Liver (tissue), 8 donors: ENCODE measurements at regions not wholly inside any gene's neighbourhood (a gene's known extent, or its start where the extent isn't known, plus 50 kb on each side); places are given as distances from the start of the nearest gene placed in this dataset.

Experiments
- DNase-seq: peaks from one replicate; pipeline ENCODE4 v3.0.0-alpha.2; 2017; ENCODE audit warnings: low spot score
- H3K27ac ChIP-seq, 2 donors: one replicate each; pipeline ENCODE4 v1.7.0; 2013; ENCODE audit warnings: inconsistent platforms in 2 of 2, low read length in 2 of 2, control low read depth in 1 of 2, low read depth in 1 of 2, mild to moderate bottlenecking in 1 of 2
- H3K27me3 ChIP-seq, 4 donors: one replicate each; pipeline versions ENCODE4 v1.6.1 to v1.7.0; 2013; ENCODE audit warnings: low read length in 3 of 4, inconsistent platforms in 1 of 4, mild to moderate bottlenecking in 1 of 4, moderate library complexity in 1 of 4; ENCODE audit not compliant: control insufficient read depth in 4 of 4, insufficient read depth in 4 of 4
- H3K36me3 ChIP-seq, 4 donors: one replicate each; pipeline versions ENCODE4 v1.6.1 to v1.7.0; 2013; ENCODE audit warnings: low read length in 3 of 4, mild to moderate bottlenecking in 3 of 4, low read depth in 1 of 4, moderate library complexity in 1 of 4; ENCODE audit not compliant: control insufficient read depth in 4 of 4, insufficient read depth in 3 of 4
- H3K4me1 ChIP-seq, 4 donors: one replicate each; pipeline versions ENCODE4 v1.6.1 to v1.7.0; 2013; ENCODE audit warnings: low read length in 3 of 4, mild to moderate bottlenecking in 3 of 4, moderate library complexity in 1 of 4; ENCODE audit not compliant: control insufficient read depth in 4 of 4, insufficient read depth in 4 of 4
- H3K4me3 ChIP-seq, 3 donors: one replicate each; pipeline versions ENCODE4 v1.6.1 to v1.7.0; 2013; ENCODE audit warnings: low read length in 3 of 3, control low read depth in 1 of 3, low read depth in 1 of 3, mild to moderate bottlenecking in 1 of 3
- H3K9ac ChIP-seq, 2 donors: one replicate each; pipeline ENCODE4 v1.7.0; 2013; ENCODE audit warnings: low read length in 2 of 2, mild to moderate bottlenecking in 2 of 2, moderate library complexity in 2 of 2, control low read depth in 1 of 2, low read depth in 1 of 2
- H3K9me3 ChIP-seq, 4 donors: one replicate each; pipeline versions ENCODE4 v1.6.1 to v1.7.0; 2013; ENCODE audit warnings: low read length in 3 of 4; ENCODE audit not compliant: control insufficient read depth in 4 of 4
- FOXA2 ChIP-seq: IDR thresholded peaks from 2 replicates; pipeline ENCODE4 v1.6.1; 2016; ENCODE audit warnings: antibody characterized with exemption
- GABPA ChIP-seq, 2 donors: IDR thresholded peaks in 1 of 2; conservative IDR thresholded peaks in 1 of 2; 2 replicates each; pipeline ENCODE4 v1.6.1; 2016; ENCODE audit warnings: antibody characterized with exemption in 2 of 2, mild to moderate bottlenecking in 1 of 2, moderate library complexity in 1 of 2
- HNF4A ChIP-seq, 2 donors: conservative IDR thresholded peaks; 2 replicates each; pipeline ENCODE4 v1.6.1; 2016; ENCODE audit warnings: antibody characterized with exemption in 2 of 2, mild to moderate bottlenecking in 2 of 2
- HNF4G ChIP-seq: IDR thresholded peaks from 2 replicates; pipeline ENCODE4 v1.6.1; 2016; ENCODE audit warnings: antibody characterized with exemption
- NR2F2 ChIP-seq: IDR thresholded peaks from 2 replicates; pipeline ENCODE4 v1.6.1; 2016; ENCODE audit warnings: antibody characterized with exemption
- RAD21 ChIP-seq, 2 donors: IDR thresholded peaks; 2 replicates each; pipeline ENCODE4 v1.6.1; 2016; ENCODE audit warnings: antibody characterized with exemption in 2 of 2, mild to moderate bottlenecking in 2 of 2
- SP1 ChIP-seq: IDR thresholded peaks from 2 replicates; pipeline ENCODE4 v1.6.1; 2018; ENCODE audit warnings: antibody characterized with exemption, mild to moderate bottlenecking
- TAF1 ChIP-seq: conservative IDR thresholded peaks from 2 replicates; pipeline ENCODE4 v1.6.1; 2016; ENCODE audit warnings: antibody characterized with exemption, mild to moderate bottlenecking
- WGBS: extraction: QIAGEN DNeasy Blood & Tissue Kit; methylation state at CpG from one replicate; pipeline ENCODE4 v1.1.7; 2013; 5-methylcytosine and 5-hydroxymethylcytosine counted together
- TF ChIP-seq, protein P1 (sequence below): fragments of 150-350 bp; IDR thresholded peaks from 2 replicates; pipeline ENCODE4 v1.5.1; 2017; ENCODE audit warnings: improper control_type of control experiment, low read depth, low read length; ENCODE audit not compliant: missing input control
- TF ChIP-seq, protein P2 (sequence below): IDR thresholded peaks from 2 replicates; pipeline ENCODE4 v1.6.1; 2016; ENCODE audit warnings: antibody characterized with exemption, mild to moderate bottlenecking
- TF ChIP-seq, protein P3 (sequence below): IDR thresholded peaks from 2 replicates; pipeline ENCODE4 v1.6.1; 2016; ENCODE audit warnings: antibody characterized with exemption
- donor health status: healthy.
- donor health status: healthy.
- donor health status: healthy.
- donor health status: healthy.
- donor health status: healthy.

DNA sequence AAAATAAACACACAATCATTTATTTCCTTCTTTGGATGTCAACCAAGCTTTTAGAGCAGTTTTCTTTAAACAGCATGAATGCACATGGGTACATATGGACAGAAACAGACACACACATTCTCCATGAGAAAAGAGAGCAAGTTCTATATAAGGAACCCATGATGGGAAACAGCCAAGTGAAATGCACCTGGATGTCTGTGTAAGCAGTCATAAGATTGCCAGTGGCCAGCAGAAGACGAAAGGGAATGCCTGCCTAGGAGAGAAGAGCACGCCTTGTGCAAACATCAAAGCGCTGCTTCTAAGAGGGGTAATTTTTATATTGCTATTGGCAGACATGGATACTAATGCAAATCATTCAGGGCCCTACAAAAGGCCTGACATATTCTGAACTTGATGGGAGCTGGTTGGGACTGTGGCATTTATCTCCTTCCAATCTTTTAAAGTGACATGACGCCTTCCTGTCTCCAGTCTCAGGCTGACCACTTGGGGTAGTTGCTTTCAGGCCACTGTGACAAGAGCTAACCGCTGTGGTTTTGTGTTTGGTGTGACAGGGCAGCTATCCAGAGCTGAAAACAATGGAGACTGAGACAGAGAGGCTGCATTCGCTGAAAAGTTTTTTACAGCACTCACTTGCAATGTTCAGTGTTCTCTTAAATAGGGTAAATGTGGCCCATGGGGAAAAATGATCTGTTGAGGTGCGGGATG, 75.0 kb upstream of the DPT start:
- no peak overlapping the region for H3K4me3 ChIP-seq
- no peak for DNase-seq
- H3K36me3 ChIP-seq, result no peaks in the 10 kb centered on the region
- H3K9me3 ChIP-seq, result no peaks in the 10 kb centered on the region
- H3K27ac ChIP-seq, result no peak overlapping the region
- TF ChIP-seq SP1 (no peak), HNF4A (conservative IDR thresholded peaks at IDR 0.05) (no peak), GABPA (IDR thresholded peaks at IDR 0.05 in 1 of 2, conservative IDR thresholded peaks at IDR 0.05 in 1 of 2) (no peak), HNF4G (no peak)
- no peaks in the 10 kb centered on the region for H3K27me3 ChIP-seq
- 86% methylated on average over 7 of the region's 7 CpGs for WGBS
- H3K4me1 ChIP-seq, result peaks cover 3 to 32% (median 26%) of the 10 kb centered on the region in 4 donors
- H3K9ac ChIP-seq, result no peak overlapping the region

DNA sequence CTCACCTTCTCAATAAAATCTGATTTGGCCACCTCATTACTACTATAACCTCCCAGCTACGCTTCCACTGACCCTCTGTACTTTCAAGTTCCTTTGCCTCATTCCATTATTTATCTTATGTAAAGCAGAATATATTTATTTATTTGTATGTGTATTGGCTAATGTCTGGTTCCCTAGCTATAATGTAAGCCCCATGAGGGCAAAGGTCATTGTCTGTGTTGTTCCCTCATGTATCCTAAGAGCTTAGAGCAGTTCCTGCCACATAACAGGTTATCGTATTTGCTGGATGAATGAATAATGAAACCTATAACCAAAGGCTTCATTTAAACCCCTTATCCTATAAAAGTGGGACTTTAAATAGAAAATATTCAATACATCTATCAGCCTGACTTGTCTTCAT, 77.9 kb upstream of the DPT start:
- Histone ChIP-seq H3K9ac (no peak overlapping the region), H3K27ac (no peak overlapping the region), H3K36me3 (no peaks in the 10 kb centered on the region), H3K4me1 (peaks cover 0 to 4% (median 3%) of the 10 kb centered on the region in 4 donors), H3K9me3 (no peaks in the 10 kb centered on the region), H3K4me3 (no peak overlapping the region), H3K27me3 (no peaks in the 10 kb centered on the region)
- no peak for DNase-seq
- TF ChIP-seq HNF4A (conservative IDR thresholded peaks at IDR 0.05) (peak in 1 of 2 donors; percentile 47), RAD21 (IDR thresholded peaks at IDR 0.05) (peak in 1 of 2 donors; percentile 10), FOXA2 (no peak), NR2F2 (no peak)
- TF ChIP-seq, protein P1, sequence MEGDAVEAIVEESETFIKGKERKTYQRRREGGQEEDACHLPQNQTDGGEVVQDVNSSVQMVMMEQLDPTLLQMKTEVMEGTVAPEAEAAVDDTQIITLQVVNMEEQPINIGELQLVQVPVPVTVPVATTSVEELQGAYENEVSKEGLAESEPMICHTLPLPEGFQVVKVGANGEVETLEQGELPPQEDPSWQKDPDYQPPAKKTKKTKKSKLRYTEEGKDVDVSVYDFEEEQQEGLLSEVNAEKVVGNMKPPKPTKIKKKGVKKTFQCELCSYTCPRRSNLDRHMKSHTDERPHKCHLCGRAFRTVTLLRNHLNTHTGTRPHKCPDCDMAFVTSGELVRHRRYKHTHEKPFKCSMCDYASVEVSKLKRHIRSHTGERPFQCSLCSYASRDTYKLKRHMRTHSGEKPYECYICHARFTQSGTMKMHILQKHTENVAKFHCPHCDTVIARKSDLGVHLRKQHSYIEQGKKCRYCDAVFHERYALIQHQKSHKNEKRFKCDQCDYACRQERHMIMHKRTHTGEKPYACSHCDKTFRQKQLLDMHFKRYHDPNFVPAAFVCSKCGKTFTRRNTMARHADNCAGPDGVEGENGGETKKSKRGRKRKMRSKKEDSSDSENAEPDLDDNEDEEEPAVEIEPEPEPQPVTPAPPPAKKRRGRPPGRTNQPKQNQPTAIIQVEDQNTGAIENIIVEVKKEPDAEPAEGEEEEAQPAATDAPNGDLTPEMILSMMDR, result no peak
- WGBS, result 90% methylated on average over 2 of the region's 2 CpGs

DNA sequence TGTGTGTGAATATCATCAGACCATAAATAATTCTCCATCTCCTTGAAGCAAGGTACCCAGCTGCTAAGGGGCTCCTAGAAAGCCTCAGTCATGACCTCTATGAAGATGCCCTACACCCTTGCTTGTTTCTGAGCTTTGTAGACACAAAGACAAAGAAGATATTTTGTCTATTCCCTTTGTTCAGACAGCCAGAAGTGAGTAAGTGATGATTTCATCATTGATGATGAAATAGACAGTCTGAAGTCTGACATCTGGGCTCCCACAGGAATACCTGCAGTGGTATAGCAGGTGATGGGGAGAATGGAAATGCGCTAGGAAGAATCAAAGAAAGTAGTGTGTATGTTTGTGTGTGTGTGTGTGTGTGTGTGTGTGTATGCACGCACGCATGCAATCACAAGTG, 82.2 kb upstream of the DPT start:
- Histone ChIP-seq H3K27ac (no peak overlapping the region), H3K4me1 (no peaks in the 10 kb centered on the region), H3K36me3 (no peaks in the 10 kb centered on the region), H3K4me3 (no peak overlapping the region), H3K9me3 (no peaks in the 10 kb centered on the region), H3K27me3 (no peaks in the 10 kb centered on the region), H3K9ac (no peak overlapping the region)
- WGBS, result 94% methylated on average over 3 of the region's 3 CpGs
- DNase-seq, result no peak
- TF ChIP-seq TAF1 (no peak), HNF4A (conservative IDR thresholded peaks at IDR 0.05) (peak in 1 of 2 donors; percentile 43), HNF4G (no peak), NR2F2 (no peak), GABPA (IDR thresholded peaks at IDR 0.05 in 1 of 2, conservative IDR thresholded peaks at IDR 0.05 in 1 of 2) (no peak)
- TF ChIP-seq, protein P2, sequence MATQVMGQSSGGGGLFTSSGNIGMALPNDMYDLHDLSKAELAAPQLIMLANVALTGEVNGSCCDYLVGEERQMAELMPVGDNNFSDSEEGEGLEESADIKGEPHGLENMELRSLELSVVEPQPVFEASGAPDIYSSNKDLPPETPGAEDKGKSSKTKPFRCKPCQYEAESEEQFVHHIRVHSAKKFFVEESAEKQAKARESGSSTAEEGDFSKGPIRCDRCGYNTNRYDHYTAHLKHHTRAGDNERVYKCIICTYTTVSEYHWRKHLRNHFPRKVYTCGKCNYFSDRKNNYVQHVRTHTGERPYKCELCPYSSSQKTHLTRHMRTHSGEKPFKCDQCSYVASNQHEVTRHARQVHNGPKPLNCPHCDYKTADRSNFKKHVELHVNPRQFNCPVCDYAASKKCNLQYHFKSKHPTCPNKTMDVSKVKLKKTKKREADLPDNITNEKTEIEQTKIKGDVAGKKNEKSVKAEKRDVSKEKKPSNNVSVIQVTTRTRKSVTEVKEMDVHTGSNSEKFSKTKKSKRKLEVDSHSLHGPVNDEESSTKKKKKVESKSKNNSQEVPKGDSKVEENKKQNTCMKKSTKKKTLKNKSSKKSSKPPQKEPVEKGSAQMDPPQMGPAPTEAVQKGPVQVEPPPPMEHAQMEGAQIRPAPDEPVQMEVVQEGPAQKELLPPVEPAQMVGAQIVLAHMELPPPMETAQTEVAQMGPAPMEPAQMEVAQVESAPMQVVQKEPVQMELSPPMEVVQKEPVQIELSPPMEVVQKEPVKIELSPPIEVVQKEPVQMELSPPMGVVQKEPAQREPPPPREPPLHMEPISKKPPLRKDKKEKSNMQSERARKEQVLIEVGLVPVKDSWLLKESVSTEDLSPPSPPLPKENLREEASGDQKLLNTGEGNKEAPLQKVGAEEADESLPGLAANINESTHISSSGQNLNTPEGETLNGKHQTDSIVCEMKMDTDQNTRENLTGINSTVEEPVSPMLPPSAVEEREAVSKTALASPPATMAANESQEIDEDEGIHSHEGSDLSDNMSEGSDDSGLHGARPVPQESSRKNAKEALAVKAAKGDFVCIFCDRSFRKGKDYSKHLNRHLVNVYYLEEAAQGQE, result no peak
- TF ChIP-seq, protein P1, result no peak
- TF ChIP-seq, protein P3, sequence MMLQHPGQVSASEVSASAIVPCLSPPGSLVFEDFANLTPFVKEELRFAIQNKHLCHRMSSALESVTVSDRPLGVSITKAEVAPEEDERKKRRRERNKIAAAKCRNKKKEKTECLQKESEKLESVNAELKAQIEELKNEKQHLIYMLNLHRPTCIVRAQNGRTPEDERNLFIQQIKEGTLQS, result peak; percentile 70
